ENCODE measurements at regions not wholly inside any gene's neighbourhood (a gene's known extent, or its start where the extent isn't known, plus 50 kb on each side); places are given as distances from the start of the nearest gene placed in this dataset.

DNA sequence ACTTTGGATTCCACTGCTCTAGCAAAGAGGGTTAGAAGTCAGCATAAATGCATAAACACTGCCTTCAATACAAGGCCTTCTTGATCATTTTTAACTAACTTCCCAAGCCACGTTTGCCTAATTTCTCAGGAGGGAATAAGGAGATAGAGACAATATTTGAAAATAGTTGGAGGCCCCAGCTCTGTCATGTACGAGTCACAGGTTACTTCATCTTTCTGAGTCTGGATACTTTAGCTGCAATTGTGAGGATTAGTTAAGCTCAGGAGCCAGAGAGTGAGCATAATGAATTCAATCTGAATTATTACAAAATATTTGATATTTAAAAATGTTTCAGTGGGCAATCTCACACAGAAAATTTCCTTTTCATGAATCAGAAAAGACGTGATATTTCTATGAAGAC, 298.9 kb downstream of the SHOX2 start:
- no peak for DNase-seq

GRCh38 chr3:157805538-157805937, 300.7 kb downstream of the SHOX2 start:
- DNase-seq = no peak

DNA sequence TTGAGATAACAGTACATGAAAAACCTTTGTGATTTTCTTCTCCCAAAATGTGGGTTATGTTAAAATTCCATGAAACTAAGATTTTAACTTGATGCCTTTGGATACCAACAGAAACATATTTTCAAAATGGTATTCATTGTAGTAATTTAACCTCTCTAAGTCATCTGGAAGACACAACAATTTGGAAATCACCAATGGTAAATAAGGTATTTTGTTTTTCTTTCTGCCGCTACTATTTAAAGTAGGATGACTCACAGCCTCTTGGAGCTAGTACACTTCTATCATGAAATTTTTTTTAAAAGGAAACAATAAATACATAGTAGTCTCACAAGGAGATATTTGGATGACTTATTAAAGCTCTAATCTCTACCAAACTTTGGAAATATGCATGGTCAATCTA, 291.6 kb upstream of the VEPH1 start:
- DNase-seq = no peak

DNA sequence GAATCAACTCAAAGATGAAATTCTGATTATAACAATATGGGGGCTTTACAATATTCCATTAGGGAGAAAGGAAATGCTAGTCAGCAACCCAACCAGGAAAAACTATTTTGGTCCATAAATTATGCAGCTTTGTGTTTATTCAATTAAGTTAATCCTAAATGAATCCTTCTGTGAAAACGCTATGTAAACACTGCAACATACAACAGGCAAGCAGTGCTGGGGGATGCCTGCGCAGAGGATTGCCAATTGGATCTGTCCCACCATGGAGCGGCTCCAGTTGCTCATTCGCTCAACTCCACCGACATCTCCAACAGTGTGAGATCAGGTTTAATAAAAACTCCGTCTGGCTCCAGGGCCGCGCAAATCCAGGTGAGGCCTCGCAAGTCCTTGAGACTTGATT, 290.5 kb upstream of the VEPH1 start:
- no peak for DNase-seq

DNA sequence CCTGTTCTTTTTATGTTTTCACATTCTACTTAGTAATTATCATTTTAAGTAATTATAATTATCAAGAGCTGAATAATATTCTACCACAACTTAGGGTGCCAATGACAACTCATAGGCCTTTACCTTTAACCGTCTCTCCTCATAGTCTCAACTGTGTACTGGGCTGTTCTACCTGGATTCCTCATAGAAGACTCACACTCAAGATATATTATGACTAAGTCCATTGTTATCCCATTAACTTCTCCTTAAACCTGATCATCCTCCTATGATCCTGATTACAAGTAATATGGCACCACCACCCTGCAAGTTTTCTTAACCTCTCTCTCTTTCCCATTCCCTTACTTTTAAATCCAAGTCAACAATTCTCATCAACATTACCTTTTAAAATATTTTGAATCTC, 285.9 kb upstream of the VEPH1 start:
- no peak for DNase-seq

DNA sequence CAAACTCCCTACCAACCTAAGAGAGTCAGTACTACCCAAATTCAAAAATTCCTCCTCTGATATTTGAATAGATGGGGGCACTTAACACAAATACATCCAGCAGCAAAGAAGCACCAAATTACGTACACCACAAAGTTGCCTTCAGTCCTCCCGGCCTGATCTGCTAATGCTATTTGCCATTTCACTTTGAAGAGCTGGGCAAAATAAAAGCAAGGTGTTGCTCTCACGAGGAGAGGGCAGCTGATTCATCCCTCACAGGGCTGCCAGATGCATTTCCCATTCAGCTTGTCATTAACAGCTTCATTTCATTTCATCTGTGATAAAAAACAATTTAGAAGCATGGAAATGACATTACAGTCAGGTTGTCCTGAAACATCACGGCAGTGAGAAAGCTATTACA, 283.4 kb upstream of the VEPH1 start:
- DNase-seq = no peak

DNA sequence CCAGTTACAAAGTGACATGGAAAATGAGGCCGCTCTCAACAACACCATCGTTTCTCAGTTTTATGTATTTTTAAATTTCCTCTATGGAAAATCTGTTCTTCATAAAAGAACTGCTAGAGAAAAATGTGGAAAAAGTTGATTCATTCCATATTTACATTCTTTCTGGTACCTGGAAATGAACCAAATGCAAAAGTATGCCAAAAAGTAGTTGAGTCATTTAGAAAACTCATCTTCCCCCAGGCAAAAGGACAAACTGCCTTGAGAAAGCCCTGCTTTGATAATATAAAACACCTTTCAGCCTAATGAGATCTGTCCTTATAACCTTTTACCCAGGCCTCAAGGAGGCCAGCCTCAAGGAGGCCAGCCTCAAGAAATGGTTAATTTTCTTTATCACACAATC, 283.0 kb upstream of the VEPH1 start:
- DNase-seq = no peak

- no peak for DNase-seq
Observed at GRCh38 chr3:157785102-157785826, 282.0 kb upstream of the VEPH1 start.

- no peak for DNase-seq
Observed at GRCh38 chr3:157782236-157782635, 279.0 kb upstream of the VEPH1 start.

GRCh38 chr3:157776861-157777260, 273.6 kb upstream of the VEPH1 start:
- DNase-seq = no peak

DNA sequence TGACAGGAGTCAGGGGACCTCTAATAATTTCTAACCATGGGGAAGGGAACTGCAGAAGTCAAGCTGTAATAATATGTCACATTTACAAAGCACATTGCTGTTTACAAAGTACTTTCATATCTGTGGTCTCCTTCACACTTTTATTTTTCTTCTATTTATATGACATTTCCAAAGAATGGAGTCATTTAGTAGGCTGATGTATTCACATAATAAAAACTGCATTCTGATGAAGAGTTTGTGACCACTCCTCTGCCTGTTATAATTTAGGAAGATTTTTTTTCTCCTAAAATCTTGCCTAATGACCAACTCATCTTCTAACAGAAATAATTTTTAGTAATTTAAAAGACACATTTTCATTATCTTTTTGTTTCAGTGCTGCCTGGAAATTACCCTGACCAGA, 272.2 kb upstream of the VEPH1 start:
- DNase-seq = no peak

GRCh38 chr3:157769378-157769777, 266.2 kb upstream of the VEPH1 start:
- DNase-seq = no peak

- no peak for DNase-seq
Observed at GRCh38 chr3:157767607-157768006, 264.4 kb upstream of the VEPH1 start.

- DNase-seq = no peak
Observed at GRCh38 chr3:157763644-157764043, 260.4 kb upstream of the VEPH1 start.

GRCh38 chr3:157759311-157759710, 256.1 kb upstream of the VEPH1 start:
- DNase-seq = no peak

GRCh38 chr3:157755233-157755632, 252.0 kb upstream of the VEPH1 start:
- DNase-seq = no peak

DNA sequence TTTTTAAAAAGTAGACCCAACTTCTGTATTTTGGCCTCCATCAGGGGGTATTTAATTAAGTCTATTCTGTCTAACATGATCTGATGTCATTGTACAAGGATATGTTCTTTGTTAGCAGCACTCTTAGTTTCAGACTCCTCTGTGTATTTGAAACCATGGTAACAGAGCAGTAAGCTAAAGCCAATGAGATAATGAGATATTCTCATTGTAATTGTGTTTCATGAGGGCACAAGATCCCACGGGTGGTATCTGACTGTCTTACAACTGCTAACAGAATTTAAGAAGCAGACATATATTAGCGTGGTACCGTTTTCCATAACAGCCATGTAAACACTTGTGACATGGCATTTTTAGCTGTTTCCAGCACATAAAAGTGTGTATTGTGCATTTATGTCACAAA, 251.2 kb upstream of the VEPH1 start:
- DNase-seq = no peak

DNA sequence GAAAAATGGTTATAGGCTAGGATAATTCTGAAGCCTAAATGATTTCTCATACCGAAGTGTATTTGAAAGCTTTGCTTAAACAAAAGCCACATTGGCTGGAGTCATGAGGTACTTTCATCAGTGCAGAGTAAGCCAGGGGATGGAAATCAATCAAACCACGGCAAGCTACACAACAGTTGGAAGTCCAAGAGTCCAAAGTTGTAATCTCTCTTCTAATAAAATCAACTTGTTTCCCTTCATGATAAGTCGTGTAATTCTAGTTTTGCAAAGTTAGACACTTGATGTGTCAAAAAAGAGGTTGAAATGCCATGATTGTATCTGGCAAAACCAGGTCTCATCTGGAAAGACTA, 250.5 kb upstream of the VEPH1 start:
- no peak for DNase-seq

DNA sequence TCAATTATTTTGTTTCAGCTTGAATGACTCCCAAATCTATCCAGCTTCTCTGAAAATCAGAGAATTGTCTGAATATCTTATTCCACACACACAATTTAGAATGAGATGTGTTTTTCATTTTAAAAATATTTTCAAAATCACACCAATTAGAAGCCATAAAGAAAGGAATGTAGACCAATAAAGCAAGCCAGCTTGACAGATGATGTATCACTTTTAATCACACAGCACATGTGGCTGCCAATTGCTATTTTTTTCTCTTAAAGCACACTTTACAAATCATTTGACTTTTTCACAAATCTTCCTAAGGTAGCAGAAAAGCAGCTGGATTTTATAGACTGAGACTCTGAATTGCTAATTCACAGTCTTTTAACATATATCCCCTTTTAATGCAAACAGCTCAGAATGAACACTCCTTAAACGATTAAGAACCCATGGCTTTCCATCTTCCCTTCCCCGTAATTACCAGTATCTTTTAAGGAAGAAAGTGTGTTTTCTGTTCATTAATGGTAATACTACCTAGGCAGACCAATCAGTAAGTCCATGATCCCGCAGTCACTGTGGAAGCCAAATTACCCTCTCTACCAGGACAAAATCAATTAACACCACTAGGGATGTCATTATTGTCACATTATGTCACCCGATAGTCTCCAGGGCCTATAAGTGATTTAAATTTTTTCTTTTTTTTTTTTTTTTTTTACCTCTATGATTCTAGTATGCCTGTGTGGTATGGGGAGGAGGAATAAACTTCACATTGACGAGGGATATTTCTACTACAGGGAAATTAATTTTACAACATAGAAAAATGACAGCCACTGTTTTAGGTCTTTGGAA, 250.0 kb upstream of the VEPH1 start:
- no peak for DNase-seq

GRCh38 chr3:157752554-157752953, 249.3 kb upstream of the VEPH1 start:
- no peak for DNase-seq

DNA sequence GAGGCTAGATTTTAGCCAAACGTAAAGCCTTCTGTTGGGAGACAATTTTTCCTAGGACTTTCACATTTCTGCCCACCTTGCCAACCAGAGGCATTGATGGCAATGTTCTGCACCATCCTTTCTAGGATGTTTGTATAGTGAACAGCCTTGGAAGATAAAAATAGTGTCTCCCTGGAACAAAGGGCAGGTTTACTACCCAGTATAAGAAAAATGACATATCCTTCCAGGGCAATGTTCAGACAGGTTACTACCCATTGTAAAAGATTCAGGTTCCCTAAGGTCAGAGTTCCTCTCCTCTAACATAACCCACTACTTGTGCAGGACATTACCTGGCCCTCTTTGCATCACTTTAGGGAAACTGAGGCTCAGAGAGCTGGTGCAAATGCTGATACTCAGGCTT, 248.2 kb upstream of the VEPH1 start:
- no peak for DNase-seq

- no peak for DNase-seq
Observed at GRCh38 chr3:157746391-157746790, 243.2 kb upstream of the VEPH1 start.

DNA sequence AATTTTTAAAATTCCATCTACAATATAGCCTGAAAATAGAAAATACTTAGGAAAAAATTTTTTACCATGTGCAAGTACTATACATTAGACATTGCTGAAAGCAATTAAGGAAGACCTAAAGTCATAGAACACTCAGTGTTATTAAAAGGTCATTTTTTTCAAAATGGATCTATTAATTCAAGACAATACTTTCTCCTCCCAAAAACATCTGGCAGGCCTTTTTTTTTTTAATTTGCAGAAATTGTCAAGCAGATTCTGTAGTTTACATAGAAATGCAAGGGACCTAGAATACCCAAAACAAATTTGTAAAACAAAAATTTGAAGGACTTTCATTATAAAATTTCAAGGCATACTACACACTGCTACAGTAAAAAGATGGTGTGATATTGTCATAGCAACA, 238.4 kb upstream of the VEPH1 start:
- DNase-seq = no peak

Measured in amygdala (tissue), 56 donors.